ENCODE measurements at regions not wholly inside any gene's neighbourhood (a gene's known extent, or its start where the extent isn't known, plus 50 kb on each side); places are given as distances from the start of the nearest gene placed in this dataset.

GRCh38 chr10:52874581-52874980 is 102.0 kb upstream of the MBL2 start:
- Mint-ChIP-seq H3K27ac (no peak overlapping the region), H3K4me1 (no peaks in the 10 kb centered on the region), H3K9me3 (peaks cover 7 to 15% (median 12%) of the 10 kb centered on the region in 7 donors), H3K27me3 (no peaks in the 10 kb centered on the region), H3K36me3 (no peaks in the 10 kb centered on the region), H3K4me3 (no peak overlapping the region)
- no peaks in the 10 kb centered on the region for H3K9me3 ChIP-seq (ENCODE audit: control insufficient read depth in 2 of 2, low read length in 2 of 2)
- H3K27ac ChIP-seq (ENCODE audit: insufficient read depth, low read length, poor library complexity, severe bottlenecking): no peak overlapping the region
- no peak for ATAC-seq (ENCODE audit: low read depth in 2 of 2)
- no peaks in the 10 kb centered on the region for H3K4me1 ChIP-seq (ENCODE audit: control insufficient read depth, insufficient read depth, low read length, poor library complexity, severe bottlenecking)
- no peaks in the 10 kb centered on the region for H3K27me3 ChIP-seq (ENCODE audit: control insufficient read depth, insufficient read depth, low read length)
- no peak for DNase-seq
- H3K4me3 ChIP-seq (ENCODE audit: low read depth, low read length): no peak overlapping the region
- H3K36me3 ChIP-seq (ENCODE audit: control insufficient read depth, insufficient read depth, low read length): no peaks in the 10 kb centered on the region

- Mint-ChIP-seq H3K9me3 (peaks cover 6 to 32% (median 13%) of the 10 kb centered on the region in 7 donors), H3K27me3 (no peaks in the 10 kb centered on the region), H3K4me1 (no peaks in the 10 kb centered on the region), H3K36me3 (no peaks in the 10 kb centered on the region), H3K4me3 (no peak overlapping the region), H3K27ac (no peak overlapping the region)
- DNase-seq: no peak
- Histone ChIP-seq H3K36me3 (ENCODE audit: control insufficient read depth, insufficient read depth, low read length) (no peaks in the 10 kb centered on the region), H3K4me3 (ENCODE audit: low read depth, low read length) (no peak overlapping the region), H3K27me3 (ENCODE audit: control insufficient read depth, insufficient read depth, low read length) (no peaks in the 10 kb centered on the region), H3K27ac (ENCODE audit: insufficient read depth, low read length, poor library complexity, severe bottlenecking) (no peak overlapping the region), H3K9me3 (ENCODE audit: control insufficient read depth in 2 of 2, low read length in 2 of 2) (peaks cover 0 to 7% of the 10 kb centered on the region in 2 experiments), H3K4me1 (ENCODE audit: control insufficient read depth, insufficient read depth, low read length, poor library complexity, severe bottlenecking) (no peaks in the 10 kb centered on the region)
- no peak for ATAC-seq (ENCODE audit: low read depth in 2 of 2)
Observed at GRCh38 chr10:52871191-52871843, 98.7 kb upstream of the MBL2 start.

- Histone ChIP-seq H3K4me1 (ENCODE audit: control insufficient read depth, insufficient read depth, low read length, poor library complexity, severe bottlenecking) (no peaks in the 10 kb centered on the region), H3K27ac (ENCODE audit: insufficient read depth, low read length, poor library complexity, severe bottlenecking) (no peak overlapping the region), H3K9me3 (ENCODE audit: control insufficient read depth in 2 of 2, low read length in 2 of 2) (peaks cover under 1 to 7% of the 10 kb centered on the region in 2 experiments), H3K36me3 (ENCODE audit: control insufficient read depth, insufficient read depth, low read length) (no peaks in the 10 kb centered on the region), H3K4me3 (ENCODE audit: low read depth, low read length) (no peak overlapping the region), H3K27me3 (ENCODE audit: control insufficient read depth, insufficient read depth, low read length) (no peaks in the 10 kb centered on the region)
- Mint-ChIP-seq H3K4me3 (no peak overlapping the region), H3K4me1 (no peaks in the 10 kb centered on the region), H3K27ac (no peak overlapping the region), H3K9me3 (peaks cover 6 to 35% (median 13%) of the 10 kb centered on the region in 7 donors), H3K27me3 (no peaks in the 10 kb centered on the region), H3K36me3 (no peaks in the 10 kb centered on the region)
- ATAC-seq (ENCODE audit: low read depth in 2 of 2): no peak
- no peak for DNase-seq
Observed at GRCh38 chr10:52870562-52870961, 98.0 kb upstream of the MBL2 start.

GRCh38 chr10:52869864-52870263 is 97.3 kb upstream of the MBL2 start:
- Histone ChIP-seq H3K36me3 (ENCODE audit: control insufficient read depth, insufficient read depth, low read length) (no peaks in the 10 kb centered on the region), H3K27ac (ENCODE audit: insufficient read depth, low read length, poor library complexity, severe bottlenecking) (no peak overlapping the region), H3K9me3 (ENCODE audit: control insufficient read depth in 2 of 2, low read length in 2 of 2) (peaks cover 1 to 7% of the 10 kb centered on the region in 2 experiments), H3K4me3 (ENCODE audit: low read depth, low read length) (no peak overlapping the region), H3K27me3 (ENCODE audit: control insufficient read depth, insufficient read depth, low read length) (no peaks in the 10 kb centered on the region), H3K4me1 (ENCODE audit: control insufficient read depth, insufficient read depth, low read length, poor library complexity, severe bottlenecking) (no peaks in the 10 kb centered on the region)
- Mint-ChIP-seq H3K4me1 (no peaks in the 10 kb centered on the region), H3K9me3 (peaks cover 6 to 32% (median 13%) of the 10 kb centered on the region in 7 donors), H3K27me3 (no peaks in the 10 kb centered on the region), H3K36me3 (no peaks in the 10 kb centered on the region), H3K27ac (no peak overlapping the region), H3K4me3 (no peak overlapping the region)
- no peak for DNase-seq
- ATAC-seq (ENCODE audit: low read depth in 2 of 2): no peak

GRCh38 chr10:52865213-52865612 is 92.6 kb upstream of the MBL2 start:
- Mint-ChIP-seq H3K36me3 (no peaks in the 10 kb centered on the region), H3K27ac (no peak overlapping the region), H3K9me3 (peaks cover under 1 to 40% (median 9%) of the 10 kb centered on the region in 7 donors), H3K4me1 (no peaks in the 10 kb centered on the region), H3K27me3 (no peaks in the 10 kb centered on the region), H3K4me3 (no peak overlapping the region)
- no peaks in the 10 kb centered on the region for H3K36me3 ChIP-seq (ENCODE audit: control insufficient read depth, insufficient read depth, low read length)
- ATAC-seq (ENCODE audit: low read depth in 2 of 2) (no peak), DNase-seq (no peak)
- no peaks in the 10 kb centered on the region for H3K27me3 ChIP-seq (ENCODE audit: control insufficient read depth, insufficient read depth, low read length)
- no peak overlapping the region for H3K27ac ChIP-seq (ENCODE audit: insufficient read depth, low read length, poor library complexity, severe bottlenecking)
- H3K4me1 ChIP-seq (ENCODE audit: control insufficient read depth, insufficient read depth, low read length, poor library complexity, severe bottlenecking): no peaks in the 10 kb centered on the region
- H3K9me3 ChIP-seq (ENCODE audit: control insufficient read depth in 2 of 2, low read length in 2 of 2): peaks cover 3 to 15% of the 10 kb centered on the region in 2 experiments
- no peak overlapping the region for H3K4me3 ChIP-seq (ENCODE audit: low read depth, low read length)

- Mint-ChIP-seq H3K36me3 (no peaks in the 10 kb centered on the region), H3K27me3 (no peaks in the 10 kb centered on the region), H3K4me3 (no peak overlapping the region), H3K27ac (no peak overlapping the region), H3K4me1 (no peaks in the 10 kb centered on the region), H3K9me3 (peaks cover 0 to 44% (median 8%) of the 10 kb centered on the region in 7 donors)
- H3K27ac ChIP-seq (ENCODE audit: insufficient read depth, low read length, poor library complexity, severe bottlenecking): no peak overlapping the region
- no peak overlapping the region for H3K4me3 ChIP-seq (ENCODE audit: low read depth, low read length)
- no peaks in the 10 kb centered on the region for H3K36me3 ChIP-seq (ENCODE audit: control insufficient read depth, insufficient read depth, low read length)
- no peaks in the 10 kb centered on the region for H3K4me1 ChIP-seq (ENCODE audit: control insufficient read depth, insufficient read depth, low read length, poor library complexity, severe bottlenecking)
- no peaks in the 10 kb centered on the region for H3K27me3 ChIP-seq (ENCODE audit: control insufficient read depth, insufficient read depth, low read length)
- ATAC-seq (ENCODE audit: low read depth in 2 of 2): no peak
- DNase-seq: no peak
- peaks cover 3 to 15% of the 10 kb centered on the region in 2 experiments for H3K9me3 ChIP-seq (ENCODE audit: control insufficient read depth in 2 of 2, low read length in 2 of 2)
Observed at GRCh38 chr10:52864201-52865106, 91.9 kb upstream of the MBL2 start.

- Histone ChIP-seq H3K36me3 (ENCODE audit: control insufficient read depth, insufficient read depth, low read length) (no peaks in the 10 kb centered on the region), H3K4me1 (ENCODE audit: control insufficient read depth, insufficient read depth, low read length, poor library complexity, severe bottlenecking) (no peaks in the 10 kb centered on the region), H3K27me3 (ENCODE audit: control insufficient read depth, insufficient read depth, low read length) (no peaks in the 10 kb centered on the region), H3K4me3 (ENCODE audit: low read depth, low read length) (no peak overlapping the region), H3K9me3 (ENCODE audit: control insufficient read depth in 2 of 2, low read length in 2 of 2) (peaks cover 0 to 4% of the 10 kb centered on the region in 2 experiments), H3K27ac (ENCODE audit: insufficient read depth, low read length, poor library complexity, severe bottlenecking) (no peak overlapping the region)
- H3K4me1 Mint-ChIP-seq: no peaks in the 10 kb centered on the region
- H3K36me3 Mint-ChIP-seq: no peaks in the 10 kb centered on the region
- DNase-seq (no peak), ATAC-seq (ENCODE audit: low read depth in 2 of 2) (no peak)
- H3K27me3 Mint-ChIP-seq: no peaks in the 10 kb centered on the region
- H3K27ac Mint-ChIP-seq: no peak overlapping the region
- no peak overlapping the region for H3K4me3 Mint-ChIP-seq
- peaks cover 0 to 35% (median 2%) of the 10 kb centered on the region in 7 donors for H3K9me3 Mint-ChIP-seq
Observed at GRCh38 chr10:52858722-52859121, 86.1 kb upstream of the MBL2 start.
